HG02763 (cell line): ENCODE measurements at regions not wholly inside any gene's neighbourhood (a gene's known extent, or its start where the extent isn't known, plus 50 kb on each side); places are given as distances from the start of the nearest gene placed in this dataset.

ENCODE experiments used
- ATAC-seq: cut with Tn5 transposase; IDR thresholded peaks from one replicate; pipeline ENCODE4 v1.9.1; 2021; ENCODE audit warnings: mild to moderate bottlenecking, moderate library complexity; ENCODE audit not compliant: unreplicated experiment

GRCh38 chr2:2856723-2857415 lies 520.7 kb downstream of the EIPR1 start:
- ATAC-seq = no peak

- no peak for ATAC-seq
Measured at GRCh38 chr2:2855297-2855696, 522.3 kb downstream of the EIPR1 start.

GRCh38 chr2:2853346-2853745 lies 522.3 kb upstream of the MYT1L start:
- ATAC-seq = no peak

GRCh38 chr2:2851806-2852777 lies 521.0 kb upstream of the MYT1L start:
- ATAC-seq = no peak

- ATAC-seq = no peak
Measured at GRCh38 chr2:2851316-2851715, 520.2 kb upstream of the MYT1L start.

- ATAC-seq = no peak
Measured at GRCh38 chr2:2850859-2851258, 519.8 kb upstream of the MYT1L start.

GRCh38 chr2:2850218-2850755 lies 519.2 kb upstream of the MYT1L start:
- no peak for ATAC-seq

- ATAC-seq = no peak
Measured at GRCh38 chr2:2849464-2850217, 518.6 kb upstream of the MYT1L start.

- no peak for ATAC-seq
Measured at GRCh38 chr2:2848621-2849333, 517.7 kb upstream of the MYT1L start.

GRCh38 chr2:2848198-2848597 lies 517.1 kb upstream of the MYT1L start:
- ATAC-seq = no peak

- no peak for ATAC-seq
Measured at GRCh38 chr2:2847209-2847676, 516.2 kb upstream of the MYT1L start.

GRCh38 chr2:2846332-2847208 lies 515.5 kb upstream of the MYT1L start:
- ATAC-seq = no peak

- no peak for ATAC-seq
Measured at GRCh38 chr2:2845806-2846315, 514.8 kb upstream of the MYT1L start.

GRCh38 chr2:2845267-2845666 lies 514.2 kb upstream of the MYT1L start:
- ATAC-seq = no peak

GRCh38 chr2:2843969-2844548 lies 513.0 kb upstream of the MYT1L start:
- no peak for ATAC-seq

GRCh38 chr2:2842466-2842865 lies 511.4 kb upstream of the MYT1L start:
- no peak for ATAC-seq

GRCh38 chr2:2840681-2841300 lies 509.7 kb upstream of the MYT1L start:
- ATAC-seq = no peak

- ATAC-seq = no peak
Measured at GRCh38 chr2:2839782-2840531, 508.9 kb upstream of the MYT1L start.
